Hepatocyte (in vitro differentiated cells): ENCODE measurements at regions not wholly inside any gene's neighbourhood (a gene's known extent, or its start where the extent isn't known, plus 50 kb on each side); places are given as distances from the start of the nearest gene placed in this dataset.

ENCODE experiments used
- DNase-seq: peaks from one replicate; pipeline ENCODE4 v3.0.0-alpha.2; 2016; ENCODE audit warnings: low spot score
- H2AFZ ChIP-seq: fragments of 200-600 bp; sonication (generic); 2 replicates; pipeline ENCODE4 v1.6.0; 2016; ENCODE audit warnings: antibody characterized with exemption, mild to moderate bottlenecking
- H3K27ac ChIP-seq: fragments of 200-600 bp; sonication (generic); 2 replicates; pipeline ENCODE4 v1.5.1; 2016; ENCODE audit warnings: mild to moderate bottlenecking
- H3K27me3 ChIP-seq: fragments of 200-600 bp; sonication (generic); 2 replicates; pipeline ENCODE4 v1.6.1; 2016
- H3K36me3 ChIP-seq: fragments of 200-600 bp; sonication (generic); replicated peaks from 2 replicates; pipeline ENCODE4 v1.5.1; 2016; ENCODE audit warnings: low read depth; ENCODE audit not compliant: insufficient read depth
- H3K4me1 ChIP-seq: fragments of 200-600 bp; sonication (generic); 2 replicates; pipeline ENCODE4 v1.5.1; 2016; ENCODE audit warnings: mild to moderate bottlenecking, moderate library complexity; ENCODE audit not compliant: insufficient read depth
- H3K4me2 ChIP-seq: fragments of 200-600 bp; sonication (generic); 2 replicates; pipeline ENCODE4 v1.6.0; 2016
- H3K4me3 ChIP-seq: fragments of 200-600 bp; sonication (generic); 2 replicates; pipeline ENCODE4 v1.5.1; 2016; ENCODE audit warnings: mild to moderate bottlenecking
- H3K79me2 ChIP-seq: fragments of 200-600 bp; sonication (generic); 2 replicates; pipeline ENCODE4 v1.6.0; 2017; ENCODE audit warnings: mild to moderate bottlenecking
- H3K9me2 ChIP-seq: fragments of 200-600 bp; sonication (generic); replicated peaks from 2 replicates; pipeline ENCODE4 v1.6.0; 2017; ENCODE audit warnings: mild to moderate bottlenecking; ENCODE audit not compliant: insufficient read depth
- H3K9me3 ChIP-seq: fragments of 200-600 bp; sonication (generic); 2 replicates; pipeline ENCODE4 v1.5.1; 2016; ENCODE audit warnings: low read depth, mild to moderate bottlenecking
- H4K20me1 ChIP-seq: fragments of 200-600 bp; sonication (generic); 2 replicates; pipeline ENCODE4 v1.6.0; 2016; ENCODE audit warnings: mild to moderate bottlenecking; ENCODE audit not compliant: insufficient read depth, poor library complexity, severe bottlenecking
- CTCF ChIP-seq: fragments of 200-600 bp; sonication (generic); IDR thresholded peaks from 2 replicates; pipeline ENCODE4 v1.5.1; 2016; ENCODE audit warnings: antibody characterized with exemption, mild to moderate bottlenecking; ENCODE audit not compliant: poor library complexity
- EZH2 ChIP-seq: fragments of 200-600 bp; sonication (generic); IDR thresholded peaks from 2 replicates; pipeline ENCODE4 v1.6.1; 2016; ENCODE audit warnings: antibody characterized with exemption, mild to moderate bottlenecking, borderline replicate concordance
- EZH2phosphoT487 ChIP-seq: fragments of 200-600 bp; sonication (generic); IDR thresholded peaks from one replicate; pipeline ENCODE4 v1.6.1; 2018; ENCODE audit warnings: antibody characterized with exemption, mild to moderate bottlenecking, low read depth, moderate library complexity; ENCODE audit not compliant: unreplicated experiment, severe bottlenecking
- WGBS: methylation state at CpG from one replicate; pipeline ENCODE4 v1.1.6; 2016; ENCODE audit warnings: low lambda C conversion rate; ENCODE audit errors: missing lambda C conversion rate; 5-methylcytosine and 5-hydroxymethylcytosine counted together

- TF ChIP-seq EZH2phosphoT487 (no peak), EZH2 (no peak), CTCF (no peak)
- H4K20me1 ChIP-seq: no peaks in the 10 kb centered on the region
- no peaks in the 10 kb centered on the region for H3K9me2 ChIP-seq
- H3K4me3 ChIP-seq: no peak overlapping the region
- DNase-seq: no peak
- peaks cover 3% of the 10 kb centered on the region for H3K4me1 ChIP-seq
- no peak overlapping the region for H2AFZ ChIP-seq
- 90% methylated on average over 4 of the region's 4 CpGs for whole genome bisulfite sequencing
- no peak overlapping the region for H3K4me2 ChIP-seq
- H3K36me3 ChIP-seq: no peaks in the 10 kb centered on the region
- no peaks in the 10 kb centered on the region for H3K9me3 ChIP-seq
- no peaks in the 10 kb centered on the region for H3K27me3 ChIP-seq
- no peaks in the 10 kb centered on the region for H3K79me2 ChIP-seq
- H3K27ac ChIP-seq: no peak overlapping the region
These were observed 55.2 kb upstream of the SLIT2 start for GRCh38 chr4:20196476-20196875.

GRCh38 chr4:20195071-20195885 lies 56.4 kb upstream of the SLIT2 start:
- Histone ChIP-seq H3K27me3 (no peaks in the 10 kb centered on the region), H3K79me2 (no peaks in the 10 kb centered on the region), H3K4me2 (no peak overlapping the region), H3K9me2 (no peaks in the 10 kb centered on the region), H3K9me3 (no peaks in the 10 kb centered on the region), H3K27ac (no peak overlapping the region), H3K4me3 (no peak overlapping the region), H4K20me1 (no peaks in the 10 kb centered on the region), H2AFZ (no peak overlapping the region), H3K4me1 (peaks cover 3% of the 10 kb centered on the region), H3K36me3 (no peaks in the 10 kb centered on the region)
- no peak for TF ChIP-seq CTCF
- TF ChIP-seq EZH2: no peak
- no peak for TF ChIP-seq EZH2phosphoT487
- no peak for DNase-seq

- Histone ChIP-seq H3K4me3 (no peak overlapping the region), H3K79me2 (no peaks in the 10 kb centered on the region), H3K4me1 (peaks cover 3% of the 10 kb centered on the region), H3K27me3 (no peaks in the 10 kb centered on the region), H2AFZ (no peak overlapping the region), H3K36me3 (no peaks in the 10 kb centered on the region), H3K27ac (no peak overlapping the region), H3K9me2 (no peaks in the 10 kb centered on the region), H3K4me2 (no peak overlapping the region), H4K20me1 (no peaks in the 10 kb centered on the region), H3K9me3 (no peaks in the 10 kb centered on the region)
- TF ChIP-seq CTCF (no peak), EZH2phosphoT487 (no peak), EZH2 (no peak)
- 68% methylated on average over 1 of the region's 1 CpG for WGBS
- no peak for DNase-seq
These were observed 57.3 kb upstream of the SLIT2 start for GRCh38 chr4:20194123-20195013.
